ENCODE measurements at regions not wholly inside any gene's neighbourhood (a gene's known extent, or its start where the extent isn't known, plus 50 kb on each side); places are given as distances from the start of the nearest gene placed in this dataset.

DNA sequence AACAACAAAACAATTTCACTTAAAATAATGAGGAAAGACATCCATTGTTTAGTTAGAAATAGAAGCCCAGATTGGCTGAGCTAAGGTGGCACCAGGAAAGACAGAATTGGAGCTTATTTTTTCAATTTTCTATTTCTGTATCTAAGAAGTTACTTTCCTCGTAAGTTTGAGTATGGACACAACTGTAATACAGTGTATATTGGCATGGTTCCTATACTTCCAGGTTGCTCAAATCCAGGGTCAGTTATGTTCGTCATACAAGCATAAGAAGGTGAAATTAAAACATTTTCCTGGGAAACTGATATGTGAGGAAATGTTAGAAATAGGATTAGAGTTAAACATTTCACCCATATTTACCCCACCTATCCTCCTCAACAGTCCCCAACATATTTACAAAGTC lies 170.4 kb upstream of the AGA start:
- H3K4me3 ChIP-seq (ENCODE audit: low read depth, low read length), result no peak overlapping the region
- no peak for TF ChIP-seq CTCF (conservative IDR thresholded peaks at IDR 0.05; ENCODE audit: low read depth, low read length)
- DNase-seq (ENCODE audit: low read depth), result no peak

DNA sequence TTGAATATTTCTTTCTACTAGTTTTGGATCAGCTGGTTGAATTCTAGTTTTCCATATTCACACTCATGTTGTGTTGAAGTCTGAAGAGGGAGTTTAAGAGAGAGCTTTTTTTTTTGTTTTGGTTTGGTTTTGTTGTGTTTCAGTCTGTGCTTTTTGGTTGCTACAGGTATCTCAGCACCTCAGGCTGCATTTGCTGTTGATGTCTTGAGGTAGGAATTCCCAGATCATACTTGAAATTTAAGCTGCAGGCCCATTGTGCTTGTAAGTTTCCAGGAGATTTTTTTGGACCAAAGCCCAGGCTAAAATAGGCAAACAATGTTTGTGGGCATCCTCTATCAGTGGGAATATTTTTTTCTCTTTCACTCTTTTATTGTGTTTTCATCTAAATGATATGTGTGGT lies 190.2 kb upstream of the AGA start:
- no peak for TF ChIP-seq CTCF (conservative IDR thresholded peaks at IDR 0.05; ENCODE audit: low read depth, low read length)
- no peak for DNase-seq (ENCODE audit: low read depth)
- H3K4me3 ChIP-seq (ENCODE audit: low read depth, low read length), result no peak overlapping the region

DNA sequence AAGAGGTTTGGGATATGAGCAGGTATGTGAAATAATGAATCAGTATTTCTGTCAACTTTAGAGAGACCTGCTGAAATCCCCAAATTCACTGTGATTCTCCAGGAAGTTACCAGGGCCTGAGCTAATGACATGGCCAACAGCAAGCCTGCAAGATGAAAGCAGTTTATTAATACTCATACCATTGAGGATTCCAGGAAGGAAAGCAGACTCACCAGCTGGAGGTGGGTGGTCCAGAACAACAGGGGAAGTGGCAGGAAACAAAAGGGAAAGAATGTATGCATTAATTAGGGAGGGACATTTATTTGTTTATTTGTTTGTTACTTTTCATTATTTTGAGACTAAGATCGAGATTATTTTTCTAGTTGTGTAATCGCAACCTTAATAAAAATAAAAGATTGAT lies 196.6 kb upstream of the AGA start:
- TF ChIP-seq CTCF (conservative IDR thresholded peaks at IDR 0.05; ENCODE audit: low read depth, low read length), result no peak
- no peak for DNase-seq (ENCODE audit: low read depth)
- H3K4me3 ChIP-seq (ENCODE audit: low read depth, low read length), result no peak overlapping the region

DNA sequence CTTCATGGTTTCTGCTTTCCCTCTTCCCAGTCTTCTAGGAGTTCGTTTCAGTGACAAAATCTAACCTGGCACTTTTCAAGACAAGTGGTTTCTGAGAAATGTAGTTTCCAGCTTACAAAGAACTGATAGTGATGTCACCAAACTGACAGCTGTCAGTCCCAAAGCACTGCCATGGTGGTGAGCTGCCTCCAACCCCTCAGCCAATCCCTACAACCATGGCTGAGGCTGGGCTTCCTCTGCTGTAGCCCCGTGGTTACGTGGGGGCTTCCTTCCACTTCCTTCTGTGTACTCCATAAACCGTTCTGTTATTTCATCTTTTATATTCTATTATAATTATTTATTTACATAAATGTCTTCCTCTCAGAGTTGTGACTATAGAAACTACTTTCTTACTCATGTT lies 198.6 kb upstream of the AGA start:
- DNase-seq (ENCODE audit: low read depth), result no peak
- no peak overlapping the region for H3K4me3 ChIP-seq (ENCODE audit: low read depth, low read length)
- no peak for TF ChIP-seq CTCF (conservative IDR thresholded peaks at IDR 0.05; ENCODE audit: low read depth, low read length)

DNA sequence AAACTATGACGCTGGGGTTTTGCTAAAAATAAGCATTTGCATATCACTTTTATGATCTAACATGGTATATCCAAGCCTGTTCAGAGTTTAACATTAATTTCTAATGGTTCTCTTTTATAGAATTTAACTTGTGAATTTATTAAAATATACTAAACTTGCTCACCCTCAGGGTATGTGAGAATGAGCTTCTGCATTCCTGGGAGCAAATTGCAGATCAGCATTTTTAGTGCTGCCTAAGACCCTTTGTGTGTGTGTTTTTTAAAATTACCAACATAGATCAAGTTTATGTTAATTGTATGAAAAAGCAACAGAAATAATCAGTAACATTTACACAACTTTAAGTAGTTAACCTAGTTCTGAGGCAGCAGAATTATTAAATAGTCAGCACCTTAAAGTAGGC lies 218.0 kb upstream of the AGA start:
- TF ChIP-seq CTCF (conservative IDR thresholded peaks at IDR 0.05; ENCODE audit: low read depth, low read length), result no peak
- DNase-seq (ENCODE audit: low read depth), result no peak
- H3K4me3 ChIP-seq (ENCODE audit: low read depth, low read length), result no peak overlapping the region

- DNase-seq (ENCODE audit: low read depth), result no peak
- H3K4me3 ChIP-seq (ENCODE audit: low read depth, low read length), result no peak overlapping the region
- peak; percentile 42 for TF ChIP-seq CTCF (conservative IDR thresholded peaks at IDR 0.05; ENCODE audit: low read depth, low read length)
Measured at GRCh38 chr4:177667687-177668086, 225.4 kb upstream of the AGA start.

GRCh38 chr4:177671387-177671786 lies 229.2 kb upstream of the AGA start:
- no peak overlapping the region for H3K4me3 ChIP-seq (ENCODE audit: low read depth, low read length)
- DNase-seq (ENCODE audit: low read depth), result no peak
- no peak for TF ChIP-seq CTCF (conservative IDR thresholded peaks at IDR 0.05; ENCODE audit: low read depth, low read length)

Measured in epithelial cell of proximal tubule (primary cell).